IMR-90 (cell line): ENCODE measurements at regions not wholly inside any gene's neighbourhood (a gene's known extent, or its start where the extent isn't known, plus 50 kb on each side); places are given as distances from the start of the nearest gene placed in this dataset.

ENCODE experiments used
- ATAC-seq: fragments of 200-7000 bp; cut with Tn5 transposase; 2 replicates; pipeline ENCODE4 v1.9.1; 2020; ENCODE audit warnings: low read depth, mild to moderate bottlenecking, moderate library complexity
- BruUV-seq: library from RNA; stranded (reverse); fragments of 400-500 nt; replicated peaks from 2 replicates; lab custom pipeline; 2021; lab: Mats Ljungman, UMichigan
- CTCF ChIA-PET: fragments of 300-600 bp; formaldehyde crosslinking; extraction: SDS; loops from one replicate; lab custom pipeline; 2021; ENCODE audit warnings: antibody characterized with exemption; lab: Yijun Ruan, JAX
- POLR2A ChIA-PET: fragments of 300-600 bp; sonication (Branson Sonifier 250); formaldehyde crosslinking; loops from one replicate; lab custom pipeline; 2022; ENCODE audit warnings: antibody characterized with exemption; ENCODE audit not compliant: unreplicated experiment; lab: Charles Lee
- DNase-seq: peaks from one replicate; pipeline ENCODE4 v3.0.0; 2013
- H2AFZ ChIP-seq: replicated peaks from 2 replicates; pipeline ENCODE3; 2013; ENCODE audit warnings: low read length, mild to moderate bottlenecking; ENCODE audit not compliant: poor library complexity
- H2AK5ac ChIP-seq: 2 replicates; pipeline ENCODE4 v1.6.1; 2013; ENCODE audit warnings: low read depth, low read length, inconsistent platforms
- H2AK9ac ChIP-seq: replicated peaks from 2 replicates; pipeline ENCODE3; 2013; ENCODE audit warnings: mild to moderate bottlenecking, low read depth, low read length, moderate library complexity; ENCODE audit not compliant: poor library complexity
- H2BK120ac ChIP-seq: 2 replicates; pipeline ENCODE4 v1.6.1; 2013; ENCODE audit warnings: low read depth, low read length, inconsistent platforms
- H2BK15ac ChIP-seq: 3 replicates; pipeline ENCODE4 v1.6.1; 2013; ENCODE audit warnings: low read depth, low read length, inconsistent platforms
- H2BK20ac ChIP-seq: 2 replicates; pipeline ENCODE4 v1.6.1; 2013; ENCODE audit warnings: low read depth, mild to moderate bottlenecking, inconsistent platforms, low read length, moderate library complexity
- H2BK5ac ChIP-seq: 2 replicates; pipeline ENCODE4 v1.6.1; 2013; ENCODE audit warnings: mild to moderate bottlenecking, low read depth, low read length, inconsistent platforms; ENCODE audit not compliant: poor library complexity, severe bottlenecking
- H3K14ac ChIP-seq: replicated peaks from 2 replicates; pipeline ENCODE4 v1.6.1; 2013; ENCODE audit warnings: low read depth, low read length, inconsistent platforms
- H3K18ac ChIP-seq: 2 replicates; pipeline ENCODE4 v1.6.1; 2013; ENCODE audit warnings: low read depth, low read length, control low read depth
- H3K23ac ChIP-seq: 2 replicates; pipeline ENCODE4 v1.6.1; 2013; ENCODE audit warnings: low read depth, low read length, inconsistent platforms
- H3K27ac ChIP-seq: 2 replicates; pipeline ENCODE4 v1.5.1; 2013; ENCODE audit warnings: mild to moderate bottlenecking, control low read depth, low read length; ENCODE audit not compliant: insufficient read depth
- H3K27me3 ChIP-seq: 2 replicates; pipeline ENCODE4 v1.6.1; 2013; ENCODE audit warnings: low read length; ENCODE audit not compliant: control insufficient read depth, insufficient read depth
- H3K36me3 ChIP-seq: 2 replicates; pipeline ENCODE4 v1.6.1; 2013; ENCODE audit warnings: low read length, mixed read lengths; ENCODE audit not compliant: control insufficient read depth, insufficient read depth
- H3K4ac ChIP-seq: 2 replicates; pipeline ENCODE4 v1.6.1; 2013; ENCODE audit warnings: low read depth, low read length, inconsistent platforms
- H3K4me1 ChIP-seq: 2 replicates; pipeline ENCODE4 v1.6.1; 2013; ENCODE audit warnings: low read length, mixed read lengths; ENCODE audit not compliant: control insufficient read depth, insufficient read depth
- H3K4me2 ChIP-seq: 2 replicates; pipeline ENCODE4 v1.6.1; 2013; ENCODE audit warnings: low read depth, mild to moderate bottlenecking, control low read depth, low read length, moderate library complexity
- H3K4me3 ChIP-seq: 2 replicates; pipeline ENCODE4 v1.5.1; 2013; ENCODE audit warnings: low read depth, mild to moderate bottlenecking, control low read depth, low read length, moderate library complexity; ENCODE audit not compliant: insufficient read depth
- H3K56ac ChIP-seq: 2 replicates; pipeline ENCODE4 v1.6.1; 2013; ENCODE audit warnings: low read length, inconsistent platforms; ENCODE audit not compliant: insufficient read depth; ENCODE audit errors: extremely low read depth
- H3K79me1 ChIP-seq, 2 experiments: 2 replicates each; pipeline ENCODE4 v1.6.1; 2013; ENCODE audit warnings: low read length in 2 of 2, inconsistent platforms in 1 of 2, low read depth in 1 of 2
- H3K9ac ChIP-seq: 2 replicates; pipeline ENCODE4 v1.6.1; 2013; ENCODE audit warnings: low read depth, low read length, control low read depth
- H3K9me1 ChIP-seq: 2 replicates; pipeline ENCODE4 v1.6.1; 2013; ENCODE audit warnings: low read length, inconsistent platforms; ENCODE audit not compliant: insufficient read depth
- H3K9me3 ChIP-seq: 2 replicates; pipeline ENCODE4 v1.6.1; 2013; ENCODE audit warnings: low read length; ENCODE audit not compliant: control insufficient read depth, insufficient read depth
- H4K20me1 ChIP-seq: 2 replicates; pipeline ENCODE4 v1.6.1; 2013; ENCODE audit warnings: low read length, inconsistent platforms; ENCODE audit not compliant: insufficient read depth
- H4K5ac ChIP-seq: 2 replicates; pipeline ENCODE4 v1.6.1; 2013; ENCODE audit warnings: mild to moderate bottlenecking, low read depth, low read length, control low read depth
- H4K8ac ChIP-seq, 2 experiments: 2 replicates each; pipeline ENCODE4 v1.6.1; 2013; ENCODE audit warnings: low read depth in 2 of 2, low read length in 2 of 2, control low read depth in 1 of 2, inconsistent platforms in 1 of 2
- H4K91ac ChIP-seq: 2 replicates; pipeline ENCODE4 v1.6.1; 2013; ENCODE audit warnings: low read depth, low read length, inconsistent platforms; ENCODE audit not compliant: insufficient read depth
- CEBPB ChIP-seq: IDR thresholded peaks from 2 replicates; pipeline ENCODE4 v1.6.1; 2012; ENCODE audit warnings: low read depth, low read length, improper control_type of control experiment
- FOS ChIP-seq: fragments of 150-350 bp; IDR thresholded peaks from 2 replicates; pipeline ENCODE4 v1.6.1; 2016; ENCODE audit warnings: low read depth, low read length
- MAZ ChIP-seq: IDR thresholded peaks from 2 replicates; pipeline ENCODE4 v1.6.1; 2012; ENCODE audit warnings: low read depth, mild to moderate bottlenecking, low read length, improper control_type of control experiment, moderate library complexity, borderline replicate concordance
- MXI1 ChIP-seq: IDR thresholded peaks from 2 replicates; pipeline ENCODE4 v1.6.1; 2012; ENCODE audit warnings: low read depth, mild to moderate bottlenecking, low read length, moderate library complexity, borderline replicate concordance
- NFE2L2 ChIP-seq: fragments of 150-350 bp; IDR thresholded peaks from 2 replicates; pipeline ENCODE4 v1.6.1; 2016; ENCODE audit warnings: low read depth, mild to moderate bottlenecking, low read length
- RAD21 ChIP-seq: IDR thresholded peaks from 2 replicates; pipeline ENCODE4 v1.6.1; 2012; ENCODE audit warnings: low read length, improper control_type of control experiment
- RCOR1 ChIP-seq: IDR thresholded peaks from 2 replicates; pipeline ENCODE4 v1.6.1; 2012; ENCODE audit warnings: mild to moderate bottlenecking, low read length, improper control_type of control experiment; ENCODE audit not compliant: insufficient replicate concordance
- RFX5 ChIP-seq: IDR thresholded peaks from 2 replicates; pipeline ENCODE4 v1.8.0; 2012; ENCODE audit warnings: low read depth, mild to moderate bottlenecking, low read length, moderate library complexity
- WGBS, 2 experiments: methylation state at CpG; one replicate each; pipeline versions ENCODE4 v1.1.5 to v1.1.7; 2013; ENCODE audit warnings: missing lambda C conversion rate in 2 of 2; ENCODE audit not compliant: insufficient read length in 1 of 2; ENCODE audit errors: extremely low coverage in 2 of 2; 5-methylcytosine and 5-hydroxymethylcytosine counted together
- dilution Hi-C: fragments of 300-500 bp; cut with HindIII; formaldehyde crosslinking; loops from one replicate; pipeline ENCODE4 v1.14.3; 2018; ENCODE audit warnings: low sequenced_read_pairs; ENCODE audit not compliant: unreplicated experiment
- in situ Hi-C: fragments of 300-500 bp; cut with MboI; formaldehyde crosslinking; loops from 3 replicates; pipeline ENCODE4 v1.14.3; 2019; ENCODE audit warnings: low sequenced_read_pairs, inconsistent platforms, mixed read lengths
- intact Hi-C: fragments of 100-400 bp; cut with micrococcal nuclease; formaldehyde crosslinking; loops from 2 replicates; pipeline ENCODE4 v1.10.0; 2022
- TF ChIP-seq, protein P1 (sequence below): fragments of 150-350 bp; IDR thresholded peaks from 2 replicates; pipeline ENCODE4 v1.6.1; 2017; ENCODE audit warnings: mild to moderate bottlenecking, antibody characterized with exemption, low read length, low read depth
- TF ChIP-seq, protein P2 (sequence below): fragments of 150-350 bp; IDR thresholded peaks from 2 replicates; pipeline ENCODE4 v1.6.1; 2016; ENCODE audit warnings: low read depth, mild to moderate bottlenecking, low read length, moderate library complexity, borderline replicate concordance

DNA sequence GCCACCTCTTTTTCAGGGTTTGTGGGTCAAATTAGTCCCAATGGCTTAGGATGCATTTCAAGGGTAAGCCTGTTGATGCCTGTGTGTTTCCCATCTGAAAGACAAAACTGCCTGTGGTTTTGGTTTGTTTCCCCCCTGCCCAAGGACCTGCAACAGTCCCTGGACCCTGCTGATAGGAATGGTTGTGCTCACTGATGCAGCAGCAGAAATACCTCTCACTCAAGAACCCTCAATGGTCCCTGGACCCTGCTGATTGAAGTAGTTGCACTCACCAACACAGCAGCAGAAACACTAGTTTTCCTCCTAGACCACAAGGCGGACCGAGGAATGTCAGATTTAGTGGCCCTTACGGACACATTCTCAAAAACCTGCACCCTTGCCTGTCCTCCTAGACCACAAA is 386.9 kb downstream of the NUP35 start:
- in situ Hi-C loops (no loop called here), dilution Hi-C loops (no loop called here), intact Hi-C loops (no loop called here)
- Histone ChIP-seq H2AFZ (no peak overlapping the region), H3K27ac (no peak overlapping the region), H3K9me1 (no peaks in the 10 kb centered on the region), H3K4me3 (no peak overlapping the region), H2BK120ac (no peak overlapping the region), H3K4ac (no peak overlapping the region), H3K27me3 (no peaks in the 10 kb centered on the region), H3K79me1 (no peaks in the 10 kb centered on the region), H2BK5ac (no peak overlapping the region), H3K18ac (no peak overlapping the region), H2AK5ac (no peak overlapping the region), H3K14ac (no peak overlapping the region), H3K36me3 (no peaks in the 10 kb centered on the region), H3K23ac (no peak overlapping the region), H2AK9ac (no peak overlapping the region), H2BK20ac (no peak overlapping the region), H4K8ac (no peak overlapping the region), H4K20me1 (no peaks in the 10 kb centered on the region), H3K4me2 (no peak overlapping the region), H4K5ac (no peak overlapping the region), H3K9ac (no peak overlapping the region), H3K4me1 (no peaks in the 10 kb centered on the region), H3K56ac (no peak overlapping the region), H3K9me3 (0 out of 2 replicates have a peak, but pooled peaks cover 10% of the 10 kb centered on the region), H4K91ac (no peak overlapping the region), H2BK15ac (no peak overlapping the region)
- WGBS, 2 experiments, result no CpG with 5 or more reads among the region's 3 CpGs
- TF ChIP-seq CEBPB, result no peak
- TF ChIP-seq, protein P1, sequence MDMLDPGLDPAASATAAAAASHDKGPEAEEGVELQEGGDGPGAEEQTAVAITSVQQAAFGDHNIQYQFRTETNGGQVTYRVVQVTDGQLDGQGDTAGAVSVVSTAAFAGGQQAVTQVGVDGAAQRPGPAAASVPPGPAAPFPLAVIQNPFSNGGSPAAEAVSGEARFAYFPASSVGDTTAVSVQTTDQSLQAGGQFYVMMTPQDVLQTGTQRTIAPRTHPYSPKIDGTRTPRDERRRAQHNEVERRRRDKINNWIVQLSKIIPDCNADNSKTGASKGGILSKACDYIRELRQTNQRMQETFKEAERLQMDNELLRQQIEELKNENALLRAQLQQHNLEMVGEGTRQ, result no peak
- TF ChIP-seq, protein P2, sequence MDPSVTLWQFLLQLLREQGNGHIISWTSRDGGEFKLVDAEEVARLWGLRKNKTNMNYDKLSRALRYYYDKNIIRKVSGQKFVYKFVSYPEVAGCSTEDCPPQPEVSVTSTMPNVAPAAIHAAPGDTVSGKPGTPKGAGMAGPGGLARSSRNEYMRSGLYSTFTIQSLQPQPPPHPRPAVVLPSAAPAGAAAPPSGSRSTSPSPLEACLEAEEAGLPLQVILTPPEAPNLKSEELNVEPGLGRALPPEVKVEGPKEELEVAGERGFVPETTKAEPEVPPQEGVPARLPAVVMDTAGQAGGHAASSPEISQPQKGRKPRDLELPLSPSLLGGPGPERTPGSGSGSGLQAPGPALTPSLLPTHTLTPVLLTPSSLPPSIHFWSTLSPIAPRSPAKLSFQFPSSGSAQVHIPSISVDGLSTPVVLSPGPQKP, result no peak
- TF ChIP-seq MAZ, result no peak
- TF ChIP-seq RFX5, result no peak
- no peak for TF ChIP-seq FOS
- TF ChIP-seq MXI1, result no peak
- TF ChIP-seq RCOR1, result no peak
- TF ChIP-seq RAD21, result no peak
- no peak for TF ChIP-seq NFE2L2
- ATAC-seq (no peak), DNase-seq (no peak)
- ChIA-PET POLR2A (no interaction called here), CTCF (interaction anchor here (0.6 kb wide), 1 partner anchor 1761 kb away, joined by 7 read pairs; no protein-coding TSS in a partner anchor)
- BruUV-seq, result no TSS peak
